MG63 (cell line): ENCODE measurements at regions not wholly inside any gene's neighbourhood (a gene's known extent, or its start where the extent isn't known, plus 50 kb on each side); places are given as distances from the start of the nearest gene placed in this dataset.
"Not testable (repeated sequence)": the region's sequence is repeated elsewhere in the genome, so short reads cannot be mapped to it uniquely, and the experiment has no call there.

Experiments
- DNase-seq: peaks from one replicate; pipeline ENCODE4 v3.0.0-alpha.2; 2020
- H3K27me3 ChIP-seq: fragments of 250-450 bp; sonication (Bioruptor Pico); 2 replicates; pipeline ENCODE4 v1.5.1; 2020; ENCODE audit warnings: mild to moderate bottlenecking, moderate library complexity
- H3K36me3 ChIP-seq: fragments of 250-450 bp; sonication (Bioruptor Pico); 2 replicates; pipeline ENCODE4 v1.5.1; 2020; ENCODE audit warnings: mild to moderate bottlenecking, moderate library complexity
- H3K4me3 ChIP-seq: fragments of 250-450 bp; sonication (Bioruptor Pico); 2 replicates; pipeline ENCODE4 v1.5.1; 2020; ENCODE audit warnings: mild to moderate bottlenecking, moderate library complexity
- H3K9me3 ChIP-seq: fragments of 250-450 bp; sonication (Bioruptor Pico); 2 replicates; pipeline ENCODE4 v1.5.1; 2020; ENCODE audit warnings: mild to moderate bottlenecking, moderate library complexity

GRCh38 chr4:36551697-36552214, 270.3 kb downstream of the DTHD1 start:
- Histone ChIP-seq H3K4me3 (no peak overlapping the region), H3K36me3 (no peaks in the 10 kb centered on the region), H3K9me3 (no peaks in the 10 kb centered on the region), H3K27me3 (no peaks in the 10 kb centered on the region)
- DNase-seq = no peak

- Histone ChIP-seq H3K36me3 (no peaks in the 10 kb centered on the region), H3K9me3 (no peaks in the 10 kb centered on the region), H3K27me3 (no peaks in the 10 kb centered on the region), H3K4me3 (no peak overlapping the region)
- no peak for DNase-seq
Observed at GRCh38 chr4:36553029-36553428, 271.6 kb downstream of the DTHD1 start.

- no peak for DNase-seq
- H3K36me3 ChIP-seq = no peaks in the 10 kb centered on the region
- H3K9me3 ChIP-seq = no peaks in the 10 kb centered on the region
- no peaks in the 10 kb centered on the region for H3K27me3 ChIP-seq
- H3K4me3 ChIP-seq = no peak overlapping the region
Observed at GRCh38 chr4:36553453-36553852, 272.0 kb downstream of the DTHD1 start.

- no peak overlapping the region for H3K4me3 ChIP-seq
- DNase-seq = no peak
- H3K27me3 ChIP-seq = no peaks in the 10 kb centered on the region
- H3K36me3 ChIP-seq = no peaks in the 10 kb centered on the region
- no peaks in the 10 kb centered on the region for H3K9me3 ChIP-seq
Observed at GRCh38 chr4:36556984-36557383, 275.6 kb downstream of the DTHD1 start.

DNA sequence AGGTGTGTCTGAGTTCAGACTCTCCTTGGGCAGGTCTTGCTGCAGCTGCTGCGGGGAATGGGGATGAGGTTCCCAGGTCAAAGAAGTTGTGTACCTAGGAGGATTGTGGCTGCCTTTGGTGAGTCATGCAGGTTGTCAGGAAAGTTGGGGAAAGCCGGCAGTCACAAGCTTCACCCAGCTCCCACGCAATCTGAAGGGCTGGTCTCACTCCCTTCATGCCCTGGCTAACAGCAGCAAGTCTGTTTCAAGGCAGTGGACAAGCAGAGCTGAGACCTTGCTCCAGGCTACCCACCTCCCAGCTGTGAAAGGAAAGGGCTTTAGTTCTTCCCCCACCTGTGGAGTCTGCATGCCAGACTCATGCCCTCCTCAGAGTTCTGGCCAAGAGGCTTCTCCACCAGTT, 287.2 kb downstream of the DTHD1 start:
- no peak for DNase-seq
- Histone ChIP-seq H3K4me3 (no peak overlapping the region), H3K36me3 (no peaks in the 10 kb centered on the region), H3K27me3 (no peaks in the 10 kb centered on the region), H3K9me3 (no peaks in the 10 kb centered on the region)

DNA sequence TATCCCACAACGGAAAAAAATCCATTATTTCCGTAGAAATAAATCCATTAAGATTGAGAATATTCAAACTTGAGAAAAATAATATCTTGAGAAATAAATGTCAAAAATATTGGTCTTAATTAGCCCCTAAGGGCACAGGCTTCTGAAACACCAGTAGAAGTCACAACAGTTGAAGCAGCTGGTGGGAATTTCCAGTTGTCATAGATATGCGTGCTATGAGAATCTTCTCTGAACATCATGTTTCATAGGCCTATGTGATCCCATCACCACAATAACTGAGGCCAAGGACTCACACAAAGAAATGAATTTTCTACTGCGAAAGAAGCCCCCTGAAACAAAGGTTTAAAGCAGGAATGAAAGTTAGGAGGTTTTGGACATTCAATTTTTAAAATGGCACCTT, 292.0 kb downstream of the DTHD1 start:
- Histone ChIP-seq H3K36me3 (no peaks in the 10 kb centered on the region), H3K9me3 (no peaks in the 10 kb centered on the region), H3K27me3 (no peaks in the 10 kb centered on the region), H3K4me3 (no peak overlapping the region)
- no peak for DNase-seq

DNA sequence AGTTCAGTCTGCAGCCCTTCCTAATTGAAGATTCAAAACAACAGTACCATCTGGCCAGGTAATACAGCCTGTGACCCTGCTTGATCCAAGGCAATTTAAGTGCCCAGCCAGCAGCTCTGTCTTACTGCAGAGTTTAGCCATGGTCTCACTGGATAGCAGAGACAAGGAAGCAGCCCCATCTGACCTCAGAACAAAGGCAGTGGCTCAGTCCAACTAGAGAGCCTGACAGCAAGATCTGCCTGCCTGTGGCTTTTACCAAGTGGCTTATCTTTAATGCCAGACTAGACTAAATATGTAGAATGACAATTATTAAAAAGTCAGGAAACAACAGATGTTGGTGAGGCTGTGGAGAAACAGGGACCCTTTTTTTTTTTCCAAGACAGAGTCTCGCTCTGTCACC, 293.4 kb downstream of the DTHD1 start:
- H3K27me3 ChIP-seq = no peaks in the 10 kb centered on the region
- DNase-seq = no peak

GRCh38 chr4:36582198-36582597, 300.8 kb downstream of the DTHD1 start:
- H3K4me3 ChIP-seq = no peak overlapping the region
- DNase-seq = no peak
- no peaks in the 10 kb centered on the region for H3K9me3 ChIP-seq
- no peaks in the 10 kb centered on the region for H3K36me3 ChIP-seq
- no peaks in the 10 kb centered on the region for H3K27me3 ChIP-seq

More for the DNA sequence above, 293.4 kb downstream of the DTHD1 start:
- H3K9me3 ChIP-seq = no peaks in the 10 kb centered on the region
- no peaks in the 10 kb centered on the region for H3K36me3 ChIP-seq
- no peak overlapping the region for H3K4me3 ChIP-seq

GRCh38 chr4:36587909-36588472, 306.6 kb downstream of the DTHD1 start:
- no peaks in the 10 kb centered on the region for H3K36me3 ChIP-seq
- DNase-seq = no peak
- H3K9me3 ChIP-seq = no peaks in the 10 kb centered on the region
- H3K27me3 ChIP-seq = no peaks in the 10 kb centered on the region
- H3K4me3 ChIP-seq = no peak overlapping the region

DNA sequence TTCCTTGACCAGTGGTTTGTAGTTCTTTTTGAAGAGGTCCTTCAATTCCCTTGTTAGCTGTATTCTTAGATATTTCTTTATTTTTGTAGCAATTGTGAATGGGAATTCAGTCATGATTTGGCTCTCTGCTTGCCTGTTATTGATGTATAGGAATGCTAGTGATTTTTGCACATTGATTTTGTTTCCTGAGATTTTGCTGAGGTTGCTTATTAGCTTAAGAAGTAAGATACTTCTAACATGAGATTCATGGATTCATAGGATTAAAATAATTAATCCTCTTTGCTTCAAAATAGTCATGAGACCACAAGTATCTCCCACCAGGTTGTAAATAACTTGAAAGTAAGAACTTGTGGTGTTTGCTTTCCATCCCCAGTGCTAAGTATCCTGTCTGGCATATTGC, 308.9 kb downstream of the DTHD1 start:
- Histone ChIP-seq H3K36me3 (no peaks in the 10 kb centered on the region), H3K9me3 (no peaks in the 10 kb centered on the region), H3K4me3 (no peak overlapping the region), H3K27me3 (no peaks in the 10 kb centered on the region)
- no peak for DNase-seq

DNA sequence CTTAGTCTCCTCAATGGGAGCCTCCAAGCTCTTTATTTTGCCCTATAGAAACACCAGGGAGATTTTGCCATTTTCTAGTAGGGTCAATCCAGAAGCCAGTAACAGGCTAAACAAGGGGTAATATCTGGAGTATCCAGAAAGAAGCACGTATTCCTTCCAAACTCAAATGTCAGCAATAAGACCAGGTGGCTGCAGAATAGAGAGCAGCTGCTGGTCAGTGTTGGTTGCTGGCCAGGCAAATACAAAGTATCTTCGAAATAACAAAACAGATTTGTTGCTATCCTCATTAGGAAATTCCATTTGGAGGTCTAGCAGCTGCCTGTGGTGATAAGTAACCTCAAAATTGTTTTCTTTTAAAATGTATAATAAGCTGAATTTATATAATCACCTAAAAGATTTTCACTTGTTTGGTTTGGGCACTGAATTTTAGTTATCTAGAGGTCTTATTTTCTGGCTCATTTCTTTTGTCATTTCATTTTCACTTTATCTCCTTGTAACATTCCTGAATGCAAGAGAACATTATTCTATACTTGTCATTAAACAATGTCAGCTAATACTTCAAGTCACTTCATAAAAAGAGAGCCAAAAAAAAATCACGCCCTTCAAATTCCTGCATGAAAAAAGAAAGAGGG, 320.6 kb downstream of the DTHD1 start:
- no peak for DNase-seq
- H3K27me3 ChIP-seq = no peaks in the 10 kb centered on the region
- H3K36me3 ChIP-seq = no peaks in the 10 kb centered on the region
- H3K9me3 ChIP-seq = no peaks in the 10 kb centered on the region
- no peak overlapping the region for H3K4me3 ChIP-seq

- Histone ChIP-seq H3K27me3 (no peaks in the 10 kb centered on the region), H3K36me3 (no peaks in the 10 kb centered on the region), H3K9me3 (no peaks in the 10 kb centered on the region), H3K4me3 (no peak overlapping the region)
- DNase-seq = no peak
Observed at GRCh38 chr4:36609661-36610060, 328.2 kb downstream of the DTHD1 start.

- Histone ChIP-seq H3K9me3 (no peaks in the 10 kb centered on the region), H3K4me3 (no peak overlapping the region), H3K36me3 (no peaks in the 10 kb centered on the region), H3K27me3 (no peaks in the 10 kb centered on the region)
- no peak for DNase-seq
Observed at GRCh38 chr4:36610628-36611027, 329.2 kb downstream of the DTHD1 start.

DNA sequence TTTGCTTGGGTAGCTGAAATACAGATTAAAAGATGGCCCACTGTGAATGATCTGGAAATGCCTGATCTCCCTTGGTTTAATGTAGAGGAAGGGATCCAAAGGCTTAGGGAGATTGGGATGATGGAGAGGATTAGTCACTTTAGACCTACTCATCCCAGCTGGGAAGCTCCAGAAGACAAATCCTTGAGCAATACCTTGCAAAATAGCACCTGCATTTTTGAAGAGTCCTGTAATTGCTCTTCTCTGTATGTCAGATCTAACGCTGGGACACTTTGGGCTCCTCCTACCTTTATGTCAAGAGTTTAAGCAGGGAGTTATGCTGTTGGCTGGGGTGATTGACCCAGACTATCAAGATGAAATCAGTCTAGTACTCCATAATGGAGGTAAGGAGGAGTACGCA, 331.7 kb downstream of the DTHD1 start:
- H3K36me3 ChIP-seq, DNase-seq, H3K9me3 ChIP-seq, H3K27me3 ChIP-seq, H3K4me3 ChIP-seq: not testable (repeated sequence)

DNA sequence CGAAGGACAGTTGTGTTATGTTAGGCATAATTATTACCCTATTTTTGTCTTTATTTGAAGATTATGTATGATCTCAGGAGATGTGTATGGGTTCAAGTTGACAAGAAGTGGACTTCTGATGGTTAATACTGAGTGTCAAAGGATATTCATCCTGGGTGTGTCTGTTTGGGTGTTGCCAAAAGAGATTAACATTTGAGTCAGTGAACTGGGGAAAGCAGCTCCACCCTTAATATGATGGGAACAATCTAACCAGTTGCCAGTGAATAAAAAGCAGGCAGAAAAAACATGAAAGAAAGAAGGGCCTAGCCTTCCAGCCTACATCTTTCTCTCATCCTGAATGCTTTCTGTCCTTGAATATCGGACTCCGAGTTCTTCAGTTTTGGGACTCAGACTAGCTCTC, 332.6 kb downstream of the DTHD1 start:
- H3K4me3 ChIP-seq = no peak overlapping the region
- no peak for DNase-seq
- no peaks in the 10 kb centered on the region for H3K9me3 ChIP-seq
- no peaks in the 10 kb centered on the region for H3K36me3 ChIP-seq
- H3K27me3 ChIP-seq = no peaks in the 10 kb centered on the region

GRCh38 chr4:36618102-36618501, 336.7 kb downstream of the DTHD1 start:
- Histone ChIP-seq H3K9me3 (no peaks in the 10 kb centered on the region), H3K36me3 (no peaks in the 10 kb centered on the region), H3K27me3 (no peaks in the 10 kb centered on the region), H3K4me3 (no peak overlapping the region)
- no peak for DNase-seq

DNA sequence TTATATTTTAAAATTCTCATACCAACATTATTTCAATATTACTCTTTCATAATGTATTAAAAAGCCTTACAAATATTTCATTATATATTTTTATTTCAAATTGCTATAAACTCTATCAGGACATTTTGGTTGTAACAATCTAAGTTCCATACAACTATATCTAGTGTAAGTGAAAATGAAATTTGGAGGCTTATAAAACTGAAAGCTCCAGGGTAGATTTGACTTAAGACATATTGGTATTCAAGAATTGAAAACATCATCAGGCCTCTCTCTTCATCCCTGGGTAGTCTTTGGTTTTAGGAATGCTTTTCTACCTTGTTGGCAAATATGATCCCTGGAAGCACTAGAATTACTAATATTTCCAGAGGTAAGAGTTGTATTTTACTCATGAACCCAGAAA, 342.6 kb downstream of the DTHD1 start:
- no peaks in the 10 kb centered on the region for H3K36me3 ChIP-seq
- H3K27me3 ChIP-seq = no peaks in the 10 kb centered on the region
- no peak for DNase-seq
- H3K9me3 ChIP-seq = no peaks in the 10 kb centered on the region
- no peak overlapping the region for H3K4me3 ChIP-seq

GRCh38 chr4:36638273-36638811, 356.9 kb downstream of the DTHD1 start:
- no peaks in the 10 kb centered on the region for H3K9me3 ChIP-seq
- no peak for DNase-seq
- no peaks in the 10 kb centered on the region for H3K27me3 ChIP-seq
- no peaks in the 10 kb centered on the region for H3K36me3 ChIP-seq
- no peak overlapping the region for H3K4me3 ChIP-seq
